ENCODE measurements at regions not wholly inside any gene's neighbourhood (a gene's known extent, or its start where the extent isn't known, plus 50 kb on each side); places are given as distances from the start of the nearest gene placed in this dataset.

- no peak for ATAC-seq
- peaks cover 4% of the 10 kb centered on the region for H3K9me3 ChIP-seq
- H3K4me3 ChIP-seq = no peak overlapping the region
- intact Hi-C loops (cut with DNase I) = no loop called here
- no peak for TF ChIP-seq CTCF (IDR thresholded peaks at IDR 0.05)
- no peaks in the 10 kb centered on the region for H3K27me3 ChIP-seq (ENCODE audit: insufficient read depth in 3 of 3, low read length in 2 of 3)
- H3K36me3 ChIP-seq (ENCODE audit: insufficient read depth in 1 of 2, low read depth in 1 of 2) = no peaks in the 10 kb centered on the region
- DNase-seq = no peak
- no peaks in the 10 kb centered on the region for H3K4me1 ChIP-seq
- WGBS, 3 donors = 72 to 93% (median 93%) methylated on average over 3 of the region's 3 CpGs
- H3K27ac ChIP-seq = no peak overlapping the region
These were observed 75.7 kb upstream of the MAGI3 start for GRCh38 chr1:113314600-113314999.

- no peak for TF ChIP-seq CTCF (IDR thresholded peaks at IDR 0.05)
- DNase-seq (no peak), ATAC-seq (no peak)
- H3K4me3 ChIP-seq = no peak overlapping the region
- H3K27me3 ChIP-seq (ENCODE audit: insufficient read depth in 3 of 3, low read length in 2 of 3) = no peaks in the 10 kb centered on the region
- H3K36me3 ChIP-seq (ENCODE audit: insufficient read depth in 1 of 2, low read depth in 1 of 2) = no peaks in the 10 kb centered on the region
- H3K4me1 ChIP-seq = no peaks in the 10 kb centered on the region
- intact Hi-C loops (cut with DNase I) = no loop called here
- H3K9me3 ChIP-seq = peaks cover 4% of the 10 kb centered on the region
- no peak overlapping the region for H3K27ac ChIP-seq
These were observed 70.0 kb upstream of the MAGI3 start for GRCh38 chr1:113320272-113320671.

- H3K9me3 ChIP-seq = peaks cover 4% of the 10 kb centered on the region
- no peaks in the 10 kb centered on the region for H3K27me3 ChIP-seq (ENCODE audit: insufficient read depth in 3 of 3, low read length in 2 of 3)
- no peak overlapping the region for H3K4me3 ChIP-seq
- intact Hi-C loops (cut with DNase I) = no loop called here
- TF ChIP-seq CTCF (IDR thresholded peaks at IDR 0.05) = no peak
- no peak overlapping the region for H3K27ac ChIP-seq
- WGBS, 3 donors = 30 to 35% (median 33%) methylated on average over 3 of the region's 3 CpGs
- H3K4me1 ChIP-seq = no peaks in the 10 kb centered on the region
- H3K36me3 ChIP-seq (ENCODE audit: insufficient read depth in 1 of 2, low read depth in 1 of 2) = no peaks in the 10 kb centered on the region
- DNase-seq (no peak), ATAC-seq (no peak)
These were observed 69.2 kb upstream of the MAGI3 start for GRCh38 chr1:113320972-113321680.

GRCh38 chr1:113321771-113322387 is 68.4 kb upstream of the MAGI3 start:
- Histone ChIP-seq H3K36me3 (ENCODE audit: insufficient read depth in 1 of 2, low read depth in 1 of 2) (no peaks in the 10 kb centered on the region), H3K4me3 (no peak overlapping the region), H3K27ac (no peak overlapping the region), H3K27me3 (ENCODE audit: insufficient read depth in 3 of 3, low read length in 2 of 3) (no peaks in the 10 kb centered on the region), H3K9me3 (peaks cover 4% of the 10 kb centered on the region), H3K4me1 (no peaks in the 10 kb centered on the region)
- no peak for ATAC-seq
- no peak for TF ChIP-seq CTCF (IDR thresholded peaks at IDR 0.05)
- 81 to 83% (median 82%) methylated on average over 3 of the region's 3 CpGs for WGBS, 3 donors
- intact Hi-C loops (cut with DNase I) = no loop called here
- DNase-seq = no peak

- no peaks in the 10 kb centered on the region for H3K36me3 ChIP-seq (ENCODE audit: insufficient read depth in 1 of 2, low read depth in 1 of 2)
- no peaks in the 10 kb centered on the region for H3K27me3 ChIP-seq (ENCODE audit: insufficient read depth in 3 of 3, low read length in 2 of 3)
- H3K9me3 ChIP-seq = peaks cover under 1% of the 10 kb centered on the region
- intact Hi-C loops (cut with DNase I) = no loop called here
- no peaks in the 10 kb centered on the region for H3K4me1 ChIP-seq
- no peak overlapping the region for H3K4me3 ChIP-seq
- DNase-seq = no peak
- 71 to 80% (median 77%) methylated on average over 1 of the region's 1 CpG for WGBS, 3 donors
- no peak for TF ChIP-seq CTCF (IDR thresholded peaks at IDR 0.05)
- no peak for ATAC-seq
- no peak overlapping the region for H3K27ac ChIP-seq
These were observed 67.9 kb upstream of the MAGI3 start for GRCh38 chr1:113322439-113322838.

Measured in psoas muscle (tissue), 7 donors.